ENCODE measurements at regions not wholly inside any gene's neighbourhood (a gene's known extent, or its start where the extent isn't known, plus 50 kb on each side); places are given as distances from the start of the nearest gene placed in this dataset.

DNA sequence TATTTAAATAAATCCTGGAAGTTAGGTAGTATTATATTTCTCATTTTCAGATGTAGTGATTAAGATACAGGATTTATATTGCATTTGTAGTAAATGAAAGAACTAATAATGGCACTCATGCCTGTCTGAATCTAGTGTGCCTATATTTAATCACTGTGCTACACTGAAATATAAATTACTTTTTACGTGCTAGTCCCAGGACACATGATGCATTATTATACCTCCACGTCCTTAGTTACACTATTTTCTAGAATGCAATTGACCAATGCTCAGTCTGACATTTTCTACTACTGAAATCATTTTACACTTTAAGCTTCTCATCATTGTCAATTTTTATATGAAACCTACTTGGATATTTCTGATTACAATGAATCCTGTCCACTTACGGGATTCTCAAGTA, 80.9 kb upstream of the TMEFF2 start:
- TF ChIP-seq, protein P1, sequence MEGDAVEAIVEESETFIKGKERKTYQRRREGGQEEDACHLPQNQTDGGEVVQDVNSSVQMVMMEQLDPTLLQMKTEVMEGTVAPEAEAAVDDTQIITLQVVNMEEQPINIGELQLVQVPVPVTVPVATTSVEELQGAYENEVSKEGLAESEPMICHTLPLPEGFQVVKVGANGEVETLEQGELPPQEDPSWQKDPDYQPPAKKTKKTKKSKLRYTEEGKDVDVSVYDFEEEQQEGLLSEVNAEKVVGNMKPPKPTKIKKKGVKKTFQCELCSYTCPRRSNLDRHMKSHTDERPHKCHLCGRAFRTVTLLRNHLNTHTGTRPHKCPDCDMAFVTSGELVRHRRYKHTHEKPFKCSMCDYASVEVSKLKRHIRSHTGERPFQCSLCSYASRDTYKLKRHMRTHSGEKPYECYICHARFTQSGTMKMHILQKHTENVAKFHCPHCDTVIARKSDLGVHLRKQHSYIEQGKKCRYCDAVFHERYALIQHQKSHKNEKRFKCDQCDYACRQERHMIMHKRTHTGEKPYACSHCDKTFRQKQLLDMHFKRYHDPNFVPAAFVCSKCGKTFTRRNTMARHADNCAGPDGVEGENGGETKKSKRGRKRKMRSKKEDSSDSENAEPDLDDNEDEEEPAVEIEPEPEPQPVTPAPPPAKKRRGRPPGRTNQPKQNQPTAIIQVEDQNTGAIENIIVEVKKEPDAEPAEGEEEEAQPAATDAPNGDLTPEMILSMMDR (IDR thresholded peaks at IDR 0.05 in 8 of 11, conservative IDR thresholded peaks at IDR 0.05 in 3 of 11) = no peak
- no peak for TF ChIP-seq POLR2A (IDR thresholded peaks at IDR 0.05)
- TF ChIP-seq POLR2AphosphoS5 (IDR thresholded peaks at IDR 0.05) = no peak

All from spleen (tissue), 7 donors.